K562 (cell line): ENCODE measurements at regions not wholly inside any gene's neighbourhood (a gene's known extent, or its start where the extent isn't known, plus 50 kb on each side); places are given as distances from the start of the nearest gene placed in this dataset.

Experiments
- ATAC-seq: fragments of 200-7000 bp; cut with Tn5 transposase; 3 replicates; pipeline ENCODE4 v1.9.1; 2020; ENCODE audit warnings: moderate library complexity
- BruUV-seq: library from RNA; stranded (reverse); fragments of 400-500 nt; replicated peaks from 2 replicates; lab custom pipeline; 2021; lab: Mats Ljungman, UMichigan
- CTCF ChIA-PET: fragments of 300-600 bp; formaldehyde crosslinking; extraction: SDS; loops from one replicate; lab custom pipeline; 2021; ENCODE audit warnings: low intra/inter-chr PET ratio; lab: Yijun Ruan, JAX
- POLR2A ChIA-PET: fragments of 300-600, 350-650 bp; sonication (Branson Sonifier 250); formaldehyde crosslinking; extraction: SDS; loops from one replicate; lab custom pipeline; 2021; ENCODE audit warnings: antibody characterized with exemption, inconsistent platforms; lab: Yijun Ruan, JAX
- DNase-seq, 4 experiments: peaks; one replicate each; pipeline versions ENCODE4 v3.0.0 to v3.0.0-alpha.2; 2011 to 2018; ENCODE audit warnings: low spot score in 3 of 4, mixed read lengths in 3 of 4; ENCODE audit errors: extremely low read depth in 1 of 4
- FAIRE-seq: peaks from 2 replicates; lab custom pipeline; 2011; peaks lifted over from hg19 to GRCh38; lab: Jason Lieb, UNC
- H2AFZ ChIP-seq: 2 replicates; pipeline ENCODE4 v1.6.0; 2011; ENCODE audit warnings: low read depth, low read length, control low read depth, inconsistent platforms
- H3K27ac ChIP-seq: fragments of 200-600 bp; 3 replicates; pipeline ENCODE4 v1.8.0; 2011; ENCODE audit warnings: low read depth, mild to moderate bottlenecking, control low read depth, inconsistent platforms, low read length, moderate library complexity, mixed read lengths; ENCODE audit errors: extremely low read depth
- H3K27me3 ChIP-seq, 2 experiments: fragments of 300-600 bp in 1 of 2; 2 replicates in 1 of 2; 3 replicates in 1 of 2; pipeline versions ENCODE4 v1.6.0 to v1.8.0; 2011; ENCODE audit warnings: inconsistent platforms in 2 of 2, low read length in 2 of 2, mild to moderate bottlenecking in 1 of 2, mixed read lengths in 1 of 2, moderate library complexity in 1 of 2; ENCODE audit not compliant: control insufficient read depth in 2 of 2, insufficient read depth in 2 of 2
- H3K36me3 ChIP-seq: fragments of 300-600 bp; 3 replicates; pipeline ENCODE4 v1.8.0; 2011; ENCODE audit warnings: mild to moderate bottlenecking, low read length, inconsistent platforms; ENCODE audit not compliant: control insufficient read depth, insufficient read depth
- H3K4me1 ChIP-seq, 2 experiments: fragments of 200-600 bp in 1 of 2; replicated peaks in 1 of 2; 2 replicates in 1 of 2; 3 replicates in 1 of 2; pipeline versions ENCODE4 v1.5.1 to v1.8.0; 2011; ENCODE audit warnings: inconsistent platforms in 2 of 2, low read length in 2 of 2, mild to moderate bottlenecking in 1 of 2, mixed read lengths in 1 of 2, moderate library complexity in 1 of 2; ENCODE audit not compliant: control insufficient read depth in 2 of 2, insufficient read depth in 2 of 2
- H3K4me2 ChIP-seq: 2 replicates; pipeline ENCODE4 v1.6.1; 2011; ENCODE audit warnings: low read length, control low read depth, inconsistent platforms, mixed read lengths; ENCODE audit not compliant: insufficient read depth
- H3K4me3 ChIP-seq: fragments of 200-600 bp; sonication (generic), shearing (Covaris generic); 2 replicates; pipeline ENCODE4 v1.5.1; 2016; ENCODE audit warnings: control low read depth, inconsistent platforms
- H3K79me2 ChIP-seq: fragments of 200-600 bp; 3 replicates; pipeline ENCODE4 v1.8.0; 2011; ENCODE audit warnings: low read length, inconsistent platforms; ENCODE audit not compliant: control insufficient read depth, insufficient read depth
- H3K9ac ChIP-seq, 2 experiments: 2 replicates each; pipeline versions ENCODE4 v1.6.0 to v1.6.1; 2011; ENCODE audit warnings: low read depth in 2 of 2, low read length in 2 of 2, control low read depth in 1 of 2, inconsistent platforms in 1 of 2, mild to moderate bottlenecking in 1 of 2, mixed read lengths in 1 of 2; ENCODE audit not compliant: insufficient read depth in 1 of 2
- H3K9me1 ChIP-seq: one replicate; pipeline ENCODE4 v1.6.0; 2011; ENCODE audit warnings: inconsistent platforms, mild to moderate bottlenecking, low read length, moderate library complexity; ENCODE audit not compliant: control insufficient read depth, insufficient read depth
- H3K9me3 ChIP-seq: replicated peaks from 2 replicates; pipeline ENCODE4 v1.5.1; 2011; ENCODE audit warnings: low read depth, low read length, inconsistent platforms; ENCODE audit not compliant: control insufficient read depth, insufficient read depth
- H4K20me1 ChIP-seq: replicated peaks from 2 replicates; pipeline ENCODE4 v1.6.1; 2011; ENCODE audit warnings: low read length, inconsistent platforms, mixed read lengths; ENCODE audit not compliant: control insufficient read depth, insufficient read depth
- BHLHE40 ChIP-seq: IDR thresholded peaks from 2 replicates; pipeline ENCODE4 v1.6.1; 2011; ENCODE audit warnings: low read length, improper control_type of control experiment
- ESRRB ChIP-seq: fragments of 250-450 bp; sonication (Bioruptor Pico); IDR thresholded peaks from 2 replicates; pipeline ENCODE4 v1.5.0; 2020; ENCODE audit warnings: mild to moderate bottlenecking, moderate library complexity, borderline replicate concordance
- HSF4 ChIP-seq: fragments of 250-450 bp; sonication (Bioruptor Pico); IDR thresholded peaks from 2 replicates; pipeline ENCODE4 v2.1.2; 2022; ENCODE audit warnings: mild to moderate bottlenecking, moderate library complexity, borderline replicate concordance
- KLF13 ChIP-seq: fragments of 450-650 bp; IDR thresholded peaks from 2 replicates; pipeline ENCODE4 v1.6.1; 2016; ENCODE audit warnings: missing genetic modification characterization, low read depth, mild to moderate bottlenecking, missing compliant biosample characterization, moderate library complexity, borderline replicate concordance
- NFIC ChIP-seq: fragments of 450-650 bp; IDR thresholded peaks from 2 replicates; pipeline ENCODE4 v1.6.1; 2017; ENCODE audit warnings: mild to moderate bottlenecking, inconsistent platforms
- SAFB2 ChIP-seq: fragments of 200-400 bp; formaldehyde crosslinking; IDR thresholded peaks from 2 replicates; pipeline ENCODE4 v1.6.1; 2018; ENCODE audit warnings: borderline replicate concordance, low read length, low read depth, moderate library complexity; ENCODE audit not compliant: severe bottlenecking
- TAF15 ChIP-seq: fragments of 200-400 bp; formaldehyde crosslinking; IDR thresholded peaks from 2 replicates; pipeline ENCODE4 v1.6.1; 2017; ENCODE audit warnings: mild to moderate bottlenecking, low read depth, low read length, moderate library complexity
- U2AF1 ChIP-seq: fragments of 200-400 bp; formaldehyde crosslinking; optimal IDR thresholded peaks from 2 replicates; pipeline ENCODE3; 2017; ENCODE audit warnings: mild to moderate bottlenecking, low read depth, low read length, moderate library complexity
- ZNF212 ChIP-seq: fragments of 450-650 bp; formaldehyde crosslinking; IDR thresholded peaks from 2 replicates; pipeline ENCODE4 v1.4.0; 2020; ENCODE audit warnings: mild to moderate bottlenecking
- ZNF3 ChIP-seq: fragments of 250-450 bp; sonication (Bioruptor Pico); IDR thresholded peaks from 2 replicates; pipeline ENCODE4 v1.5.0; 2021; ENCODE audit warnings: mild to moderate bottlenecking, moderate library complexity
- ZNF639 ChIP-seq, 2 experiments: fragments of 200-800 bp in 1 of 2; sonication (Bioruptor generic) in 1 of 2; sonication (generic) in 1 of 2; formaldehyde crosslinking in 1 of 2; IDR thresholded peaks in 1 of 2; conservative IDR thresholded peaks in 1 of 2; 2 replicates each; pipeline versions ENCODE4 v1.5.0 to v1.6.1; 2016 to 2020; ENCODE audit warnings: missing compliant biosample characterization in 1 of 2, missing genetic modification characterization in 1 of 2, missing genetic modification reagents in 1 of 2
- ZNF76 ChIP-seq: fragments of 250-450 bp; sonication (Bioruptor Pico); IDR thresholded peaks from 2 replicates; pipeline ENCODE4 v1.4.0; 2020; ENCODE audit warnings: mild to moderate bottlenecking, moderate library complexity, borderline replicate concordance
- ZNF780A ChIP-seq: fragments of 250-450 bp; sonication (Bioruptor Pico); IDR thresholded peaks from 2 replicates; pipeline ENCODE4 v1.5.0; 2021; ENCODE audit warnings: mild to moderate bottlenecking
- WGBS: fragments of 100-300 bp; shearing (Covaris generic); methylation state at CpG from one replicate; pipeline ENCODE4 v1.1.6; 2016; ENCODE audit warnings: low coverage, mixed read lengths; ENCODE audit not compliant: insufficient coverage; ENCODE audit errors: missing lambda C conversion rate; 5-methylcytosine and 5-hydroxymethylcytosine counted together
- in situ Hi-C: fragments of 300-500 bp; cut with MboI; formaldehyde crosslinking; loops from 4 replicates; pipeline ENCODE4 v1.15.0; 2018; ENCODE audit warnings: inconsistent platforms, mixed read lengths
- intact Hi-C: fragments of 100-400 bp; cut with micrococcal nuclease; formaldehyde crosslinking; loops from 2 replicates; pipeline ENCODE4 v1.14.2; 2022
- TF ChIP-seq, protein P1 (sequence below): fragments of 250-450 bp; sonication (Bioruptor Pico); IDR thresholded peaks from 2 replicates; pipeline ENCODE4 v1.4.0; 2020

GRCh38 chr4:179116581-179116980, 1674.3 kb upstream of the AGA start:
- no peaks in the 10 kb centered on the region for H3K9me3 ChIP-seq
- H3K36me3 ChIP-seq = no peaks in the 10 kb centered on the region
- ChIA-PET CTCF (no interaction called here), POLR2A (no interaction called here)
- WGBS = 0% methylated on average over 2 of the region's 2 CpGs
- FAIRE-seq (no peak), ATAC-seq (no peak), DNase-seq (no peak)
- no peak overlapping the region for H3K27ac ChIP-seq
- in situ Hi-C loops (no loop called here), intact Hi-C loops (no loop called here)
- H3K79me2 ChIP-seq = no peaks in the 10 kb centered on the region
- H3K4me1 ChIP-seq = no peaks in the 10 kb centered on the region
- no peaks in the 10 kb centered on the region for H3K9me1 ChIP-seq
- no peaks in the 10 kb centered on the region for H3K27me3 ChIP-seq
- no peak overlapping the region for H3K4me2 ChIP-seq
- H4K20me1 ChIP-seq = no peaks in the 10 kb centered on the region
- H2AFZ ChIP-seq = no peak overlapping the region
- H3K4me3 ChIP-seq = no peak overlapping the region
- no peak overlapping the region for H3K9ac ChIP-seq
- TF ChIP-seq U2AF1 = no peak
- no peak for TF ChIP-seq ZNF780A (CRISPR knock-in tag)
- TF ChIP-seq ZNF639 (CRISPR knock-in tag; conservative IDR thresholded peaks at IDR 0.05 in 1 of 2, IDR thresholded peaks at IDR 0.05 in 1 of 2) = no peak
- TF ChIP-seq SAFB2 = no peak
- no TSS peak for BruUV-seq

GRCh38 chr4:179123084-179123483, 1680.8 kb upstream of the AGA start:
- Histone ChIP-seq H3K27ac (no peak overlapping the region), H3K36me3 (no peaks in the 10 kb centered on the region), H3K79me2 (no peaks in the 10 kb centered on the region), H3K4me3 (no peak overlapping the region), H2AFZ (no peak overlapping the region), H4K20me1 (no peaks in the 10 kb centered on the region), H3K9me3 (no peaks in the 10 kb centered on the region), H3K4me1 (no peaks in the 10 kb centered on the region), H3K4me2 (no peak overlapping the region), H3K9ac (no peak overlapping the region), H3K27me3 (no peaks in the 10 kb centered on the region), H3K9me1 (no peaks in the 10 kb centered on the region)
- no TSS peak for BruUV-seq
- CTCF ChIA-PET = no interaction called here
- FAIRE-seq (no peak), ATAC-seq (no peak), DNase-seq (no peak)
- WGBS = 5% methylated on average over 2 of the region's 2 CpGs
- in situ Hi-C loops = no loop called here
- POLR2A ChIA-PET = no interaction called here
- intact Hi-C loops = no loop called here
- TF ChIP-seq HSF4 (CRISPR knock-in tag) (no peak), NFIC (no peak), KLF13 (tag) (no peak), ZNF3 (CRISPR knock-in tag) (no peak), ESRRB (CRISPR knock-in tag) (no peak), BHLHE40 (no peak), ZNF76 (no peak), TAF15 (no peak), ZNF212 (CRISPR knock-in tag) (no peak)
- TF ChIP-seq, protein P1, sequence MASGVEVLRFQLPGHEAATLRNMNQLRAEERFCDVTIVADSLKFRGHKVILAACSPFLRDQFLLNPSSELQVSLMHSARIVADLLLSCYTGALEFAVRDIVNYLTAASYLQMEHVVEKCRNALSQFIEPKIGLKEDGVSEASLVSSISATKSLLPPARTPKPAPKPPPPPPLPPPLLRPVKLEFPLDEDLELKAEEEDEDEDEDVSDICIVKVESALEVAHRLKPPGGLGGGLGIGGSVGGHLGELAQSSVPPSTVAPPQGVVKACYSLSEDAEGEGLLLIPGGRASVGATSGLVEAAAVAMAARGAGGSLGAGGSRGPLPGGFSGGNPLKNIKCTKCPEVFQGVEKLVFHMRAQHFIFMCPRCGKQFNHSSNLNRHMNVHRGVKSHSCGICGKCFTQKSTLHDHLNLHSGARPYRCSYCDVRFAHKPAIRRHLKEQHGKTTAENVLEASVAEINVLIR (CRISPR knock-in tag) = no peak
